IgD-negative memory B cell (primary cell): ENCODE measurements at regions not wholly inside any gene's neighbourhood (a gene's known extent, or its start where the extent isn't known, plus 50 kb on each side); places are given as distances from the start of the nearest gene placed in this dataset.
A peak's percentile ranks its signal among the peaks of the same experiment; 100 is the strongest.

Source experiments
- H3K27ac Mint-ChIP-seq, 3 donors: one replicate each; pipeline ENCODE4 v1.8.0; 2020 to 2022; ENCODE audit warnings: mild to moderate bottlenecking in 3 of 3, mixed read lengths in 3 of 3, moderate library complexity in 1 of 3
- H3K27me3 Mint-ChIP-seq: one replicate; pipeline ENCODE4 v1.8.0; 2021; ENCODE audit warnings: mixed read lengths
- H3K36me3 Mint-ChIP-seq: one replicate; pipeline ENCODE4 v1.8.0; 2020; ENCODE audit warnings: mild to moderate bottlenecking, mixed read lengths
- H3K4me1 Mint-ChIP-seq, 3 donors: one replicate each; pipeline ENCODE4 v1.8.0; 2020 to 2022; ENCODE audit warnings: mixed read lengths in 3 of 3, mild to moderate bottlenecking in 1 of 3
- H3K4me3 Mint-ChIP-seq, 4 donors: one replicate each; pipeline ENCODE4 v1.8.0; 2020 to 2022; ENCODE audit warnings: mild to moderate bottlenecking in 4 of 4, mixed read lengths in 4 of 4, moderate library complexity in 3 of 4
- H3K9me3 Mint-ChIP-seq, 3 donors: one replicate each; pipeline ENCODE4 v1.8.0; 2020 to 2021; ENCODE audit warnings: mixed read lengths in 3 of 3, mild to moderate bottlenecking in 1 of 3

DNA sequence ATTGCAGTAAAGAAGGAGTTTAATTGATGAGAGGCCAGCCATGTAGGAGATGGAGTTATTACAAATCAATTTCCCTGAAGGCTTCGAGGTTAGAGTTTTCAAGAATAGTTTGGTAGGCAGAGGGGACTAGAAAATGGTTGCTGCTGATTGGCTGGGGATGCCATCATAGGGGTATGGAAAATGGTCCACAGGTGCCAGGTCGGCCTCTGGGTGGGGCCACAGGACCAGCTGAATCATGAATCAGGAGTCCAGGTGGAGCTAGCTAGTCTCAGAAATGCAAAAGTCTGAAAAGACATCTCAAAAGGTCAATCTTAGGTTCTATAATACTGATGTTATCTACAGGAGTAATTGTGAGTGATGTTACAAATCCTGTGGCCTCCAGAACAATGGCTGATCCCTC lies 714.0 kb upstream of the GHITM start:
- no peaks in the 10 kb centered on the region for H3K27me3 Mint-ChIP-seq
- H3K4me1 Mint-ChIP-seq = no peaks in the 10 kb centered on the region
- H3K36me3 Mint-ChIP-seq = no peaks in the 10 kb centered on the region
- no peak overlapping the region for H3K4me3 Mint-ChIP-seq
- H3K9me3 Mint-ChIP-seq = peaks cover 0 to 4% (median 0%) of the 10 kb centered on the region in 3 donors
- H3K27ac Mint-ChIP-seq = no peak overlapping the region

DNA sequence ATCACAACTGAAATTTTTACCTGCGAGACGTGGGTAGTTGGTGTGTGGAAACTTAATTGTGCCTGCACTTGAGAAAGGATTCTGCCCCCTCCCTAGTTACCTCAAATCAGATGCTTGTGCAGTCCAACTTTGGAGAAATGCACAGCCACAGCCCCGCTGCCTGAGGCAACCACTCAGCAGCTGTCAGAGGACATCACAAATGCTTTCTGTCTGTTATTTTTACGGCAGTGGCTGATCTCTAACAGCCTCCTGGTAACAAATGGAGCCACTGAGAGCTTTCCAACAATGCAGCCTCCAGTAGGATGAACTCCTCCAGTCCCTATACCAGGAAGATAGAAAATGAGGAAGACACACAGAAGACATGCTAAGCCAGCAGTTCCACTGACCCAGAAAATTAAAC lies 712.2 kb upstream of the GHITM start:
- H3K4me3 Mint-ChIP-seq = no peak overlapping the region
- H3K27me3 Mint-ChIP-seq = no peaks in the 10 kb centered on the region
- H3K9me3 Mint-ChIP-seq = peaks cover 0 to 5% (median 0%) of the 10 kb centered on the region in 3 donors
- H3K36me3 Mint-ChIP-seq = no peaks in the 10 kb centered on the region
- H3K27ac Mint-ChIP-seq = no peak overlapping the region
- H3K4me1 Mint-ChIP-seq = no peaks in the 10 kb centered on the region

DNA sequence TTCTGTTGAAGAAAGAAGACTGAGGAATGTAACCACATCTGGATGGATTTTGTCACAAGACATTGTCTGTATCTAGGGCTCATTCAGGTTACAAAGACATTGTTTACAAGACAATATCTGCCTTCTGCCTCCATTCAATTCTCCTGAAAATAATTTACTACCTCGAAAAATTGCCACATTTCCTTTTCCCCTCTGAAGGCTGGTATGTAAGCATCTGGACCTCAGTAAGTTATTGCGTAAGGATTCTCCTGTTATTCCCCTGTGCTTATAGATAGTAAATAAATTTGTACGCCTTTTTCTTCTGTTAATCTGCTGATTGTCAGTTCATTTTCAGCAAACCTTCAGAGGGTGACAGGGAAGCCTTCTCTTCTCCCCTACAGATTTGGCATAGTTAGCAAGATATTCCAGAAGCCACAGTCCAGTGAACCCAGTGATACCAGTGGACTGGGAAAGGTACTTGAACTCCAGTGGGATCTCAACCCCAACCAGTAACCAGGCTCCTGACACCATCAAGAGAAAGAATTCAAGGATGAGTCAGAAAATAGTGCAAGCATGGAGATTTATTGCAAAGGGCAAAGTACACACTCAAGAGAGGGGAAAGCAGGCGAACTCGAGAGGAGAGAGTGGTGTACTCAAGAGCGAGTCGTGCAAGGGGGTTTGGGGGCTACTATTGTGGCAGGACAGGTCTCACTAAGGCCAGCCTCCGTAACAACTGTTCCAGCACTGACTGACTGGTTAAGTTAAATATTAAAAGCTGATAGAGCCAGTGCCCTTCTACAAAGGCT lies 706.9 kb upstream of the GHITM start:
- Mint-ChIP-seq H3K27me3 (no peaks in the 10 kb centered on the region), H3K4me1 (no peaks in the 10 kb centered on the region), H3K36me3 (no peaks in the 10 kb centered on the region), H3K27ac (no peak overlapping the region), H3K9me3 (peaks cover 0 to 4% (median 0%) of the 10 kb centered on the region in 3 donors), H3K4me3 (no peak overlapping the region)

DNA sequence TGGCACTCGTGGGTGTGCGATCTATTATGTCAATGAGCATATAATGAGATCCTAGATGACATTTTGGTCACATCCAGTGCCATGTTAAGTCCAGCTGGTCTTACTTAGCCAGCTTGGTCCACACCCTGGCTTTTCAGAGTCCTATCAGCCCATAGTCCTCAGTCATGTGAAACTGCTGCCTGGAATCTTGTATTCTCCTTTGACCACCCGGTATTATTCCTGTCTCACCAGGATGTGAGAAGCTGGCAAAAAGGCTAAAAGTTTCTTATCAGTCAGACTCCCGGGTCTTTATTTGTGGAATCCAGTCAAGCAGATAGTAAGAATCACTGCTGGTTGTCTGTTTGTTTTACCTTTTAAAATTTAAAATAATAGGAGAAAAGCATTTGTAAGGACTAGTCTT lies 705.6 kb upstream of the GHITM start:
- Mint-ChIP-seq H3K27me3 (no peaks in the 10 kb centered on the region), H3K27ac (peak overlapping the region in 1 of 3 donors; percentile 20), H3K4me1 (no peaks in the 10 kb centered on the region), H3K4me3 (no peak overlapping the region), H3K36me3 (no peaks in the 10 kb centered on the region), H3K9me3 (peaks cover 0 to 4% (median 0%) of the 10 kb centered on the region in 3 donors)

DNA sequence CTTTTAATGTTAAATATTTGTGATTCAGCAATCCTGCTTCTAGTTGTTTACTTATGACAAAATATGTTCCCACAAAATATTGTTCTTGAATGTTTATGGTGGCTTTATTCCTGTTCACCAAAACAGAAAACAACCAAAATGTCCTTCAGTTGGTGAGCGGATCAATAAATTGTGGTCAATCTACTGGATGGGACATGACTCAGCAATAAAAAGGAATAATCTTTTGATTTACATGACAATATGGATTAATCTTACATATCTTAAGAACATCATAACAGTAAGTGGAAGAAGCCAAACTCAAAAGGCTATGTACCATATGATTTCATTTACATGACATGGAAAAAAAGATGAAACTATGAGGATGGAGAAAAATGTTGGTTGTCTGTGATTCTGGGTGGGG lies 691.3 kb upstream of the GHITM start:
- H3K9me3 Mint-ChIP-seq = peaks cover 4 to 13% (median 4%) of the 10 kb centered on the region in 3 donors
- no peaks in the 10 kb centered on the region for H3K36me3 Mint-ChIP-seq
- no peak overlapping the region for H3K27ac Mint-ChIP-seq
- H3K4me1 Mint-ChIP-seq = no peaks in the 10 kb centered on the region
- no peak overlapping the region for H3K4me3 Mint-ChIP-seq
- H3K27me3 Mint-ChIP-seq = no peaks in the 10 kb centered on the region

DNA sequence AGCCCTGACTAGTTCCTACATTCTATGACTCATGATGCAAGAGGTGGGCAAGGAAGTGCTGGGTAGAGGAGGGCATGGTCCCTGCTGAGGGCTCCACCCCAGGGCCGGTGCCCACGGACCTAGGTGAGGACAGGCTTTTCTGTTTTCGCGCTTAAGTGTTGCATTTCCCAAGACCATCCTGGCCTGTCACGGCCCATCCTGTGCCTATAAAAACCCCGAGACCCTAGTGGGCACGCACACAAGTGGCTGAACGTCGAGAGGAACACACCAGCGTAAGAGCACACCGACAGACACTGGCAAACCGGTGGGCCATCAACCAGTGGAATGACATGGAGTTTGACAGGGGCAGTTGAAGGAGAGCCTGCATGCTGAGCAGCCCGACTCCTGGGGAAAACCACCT lies 680.7 kb upstream of the GHITM start:
- H3K9me3 Mint-ChIP-seq = peaks cover 0 to 14% (median 8%) of the 10 kb centered on the region in 3 donors
- H3K27me3 Mint-ChIP-seq = no peaks in the 10 kb centered on the region
- H3K4me3 Mint-ChIP-seq = no peak overlapping the region
- H3K27ac Mint-ChIP-seq = no peak overlapping the region
- H3K36me3 Mint-ChIP-seq = no peaks in the 10 kb centered on the region
- H3K4me1 Mint-ChIP-seq = peaks cover 0 to 2% (median 0%) of the 10 kb centered on the region in 3 donors

DNA sequence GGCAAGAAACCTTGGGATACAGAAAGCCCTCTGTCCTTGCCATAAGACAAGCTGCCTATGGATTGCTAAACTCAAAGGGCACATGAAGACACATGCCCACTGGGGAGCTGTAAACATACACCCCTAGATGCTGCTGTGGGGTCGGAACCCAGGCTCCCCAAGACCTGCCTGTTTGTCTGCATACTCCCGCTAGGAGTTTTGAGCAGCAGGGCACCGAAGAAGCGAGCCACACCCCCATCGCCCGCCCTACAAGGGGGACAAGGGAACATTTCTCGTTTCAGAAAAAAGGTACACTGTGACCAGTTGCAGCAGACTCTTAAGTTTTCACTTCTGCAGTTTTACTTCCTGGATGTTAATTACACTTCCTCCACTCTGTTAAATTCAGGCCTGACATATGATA lies 680.2 kb upstream of the GHITM start:
- peaks cover 0 to 14% (median 8%) of the 10 kb centered on the region in 3 donors for H3K9me3 Mint-ChIP-seq
- no peaks in the 10 kb centered on the region for H3K27me3 Mint-ChIP-seq
- no peak overlapping the region for H3K4me3 Mint-ChIP-seq
- H3K27ac Mint-ChIP-seq = no peak overlapping the region
- H3K36me3 Mint-ChIP-seq = no peaks in the 10 kb centered on the region
- H3K4me1 Mint-ChIP-seq = peaks cover 0 to 2% (median 0%) of the 10 kb centered on the region in 3 donors

DNA sequence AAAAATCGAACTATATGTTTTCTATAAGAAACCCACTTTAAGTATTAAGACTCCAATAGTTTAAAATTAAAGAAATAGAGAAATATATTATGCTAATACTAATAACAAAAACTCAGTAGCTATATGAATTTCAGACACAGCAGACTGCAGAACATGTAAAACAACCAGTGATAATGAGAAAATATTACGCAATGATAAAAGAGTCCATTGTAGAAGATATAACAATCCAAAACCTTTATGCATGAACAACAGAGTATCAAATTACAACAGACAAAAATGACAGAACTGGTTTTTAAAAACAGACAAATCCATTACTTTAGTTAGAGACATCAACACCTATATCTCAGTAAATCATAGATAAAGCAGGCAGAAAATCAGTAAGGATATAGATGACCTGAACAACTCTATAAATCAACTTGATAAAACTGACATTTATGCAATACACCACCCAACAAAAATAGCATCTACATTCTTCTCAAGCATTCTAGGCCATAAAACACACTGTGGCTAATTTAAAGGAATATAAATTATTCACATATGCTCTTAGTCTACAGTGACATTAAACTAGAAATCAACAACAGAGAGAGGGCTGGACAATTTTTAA lies 669.5 kb upstream of the GHITM start:
- H3K27me3 Mint-ChIP-seq = no peaks in the 10 kb centered on the region
- H3K4me3 Mint-ChIP-seq = no peak overlapping the region
- no peaks in the 10 kb centered on the region for H3K4me1 Mint-ChIP-seq
- no peak overlapping the region for H3K27ac Mint-ChIP-seq
- no peaks in the 10 kb centered on the region for H3K36me3 Mint-ChIP-seq
- H3K9me3 Mint-ChIP-seq = peaks cover 2 to 11% (median 4%) of the 10 kb centered on the region in 3 donors

DNA sequence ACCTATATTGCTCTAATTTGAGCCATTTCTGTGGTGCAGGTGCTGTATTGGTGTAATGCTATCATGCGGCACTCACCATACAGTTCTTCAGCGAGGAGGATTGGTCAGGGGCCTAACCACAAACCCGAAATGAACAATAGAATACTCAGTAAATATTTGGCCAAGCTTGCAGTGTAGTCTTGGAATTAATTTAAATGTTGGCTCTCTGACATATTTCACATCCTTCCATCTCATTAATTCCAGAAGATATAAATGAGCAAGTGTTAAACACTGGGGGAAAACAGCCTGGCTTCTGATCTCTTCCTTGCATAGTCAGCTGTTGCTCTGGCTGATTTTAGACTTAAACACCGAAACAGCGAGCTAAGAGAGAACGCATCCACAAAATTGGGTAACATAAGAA lies 663.1 kb upstream of the GHITM start:
- Mint-ChIP-seq H3K9me3 (peaks cover 7 to 9% (median 8%) of the 10 kb centered on the region in 3 donors), H3K4me3 (no peak overlapping the region), H3K27ac (no peak overlapping the region)

DNA sequence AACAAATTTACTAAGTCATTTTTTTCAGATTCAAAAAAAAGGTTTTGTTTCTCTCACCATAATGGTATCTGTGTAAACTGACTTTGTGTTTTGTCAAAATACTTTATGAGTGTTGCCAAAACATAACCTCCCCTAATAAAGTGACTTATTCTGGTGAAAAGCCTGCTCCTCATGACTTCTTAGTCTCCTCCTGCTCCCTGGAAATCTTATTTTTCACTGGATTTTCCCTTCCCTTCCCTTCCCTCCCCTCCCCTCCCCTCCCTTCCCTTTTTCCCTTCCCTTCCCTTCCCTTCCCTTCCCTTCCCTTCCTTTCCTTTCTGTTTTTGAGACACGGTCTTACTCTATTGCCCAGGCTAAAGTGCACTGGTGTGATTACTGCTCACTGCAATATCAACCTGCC lies 650.1 kb upstream of the GHITM start:
- no peak overlapping the region for H3K4me3 Mint-ChIP-seq
- no peaks in the 10 kb centered on the region for H3K36me3 Mint-ChIP-seq
- peaks cover 0 to 4% (median 0%) of the 10 kb centered on the region in 3 donors for H3K9me3 Mint-ChIP-seq
- H3K4me1 Mint-ChIP-seq = no peaks in the 10 kb centered on the region
- no peak overlapping the region for H3K27ac Mint-ChIP-seq
- no peaks in the 10 kb centered on the region for H3K27me3 Mint-ChIP-seq

More for the DNA sequence above, 663.1 kb upstream of the GHITM start:
- Mint-ChIP-seq H3K36me3 (no peaks in the 10 kb centered on the region), H3K27me3 (no peaks in the 10 kb centered on the region), H3K4me1 (peaks cover 0 to 2% (median 0%) of the 10 kb centered on the region in 3 donors)

DNA sequence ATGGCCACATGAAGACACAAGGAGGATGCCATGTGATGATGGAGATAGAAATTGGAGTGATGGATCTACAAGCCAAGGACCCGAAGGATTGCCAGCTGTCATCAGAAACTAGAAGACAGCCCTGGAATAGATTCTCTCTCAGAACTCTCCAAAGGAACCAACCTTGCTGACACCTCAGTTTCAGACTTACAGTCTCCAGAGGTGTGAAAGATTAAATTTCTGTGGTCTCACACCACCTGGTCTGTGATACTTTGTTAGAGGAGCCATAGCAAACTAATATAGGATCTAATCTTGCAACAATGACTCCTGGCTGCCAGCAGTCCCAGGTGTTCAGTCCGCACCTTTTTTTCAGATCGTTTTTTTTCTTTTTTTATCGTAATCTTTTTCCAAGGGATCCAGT lies 647.3 kb upstream of the GHITM start:
- no peak overlapping the region for H3K27ac Mint-ChIP-seq
- no peaks in the 10 kb centered on the region for H3K27me3 Mint-ChIP-seq
- no peaks in the 10 kb centered on the region for H3K4me1 Mint-ChIP-seq
- no peak overlapping the region for H3K4me3 Mint-ChIP-seq
- H3K9me3 Mint-ChIP-seq = peaks cover 0 to 4% (median 0%) of the 10 kb centered on the region in 3 donors
- H3K36me3 Mint-ChIP-seq = no peaks in the 10 kb centered on the region

DNA sequence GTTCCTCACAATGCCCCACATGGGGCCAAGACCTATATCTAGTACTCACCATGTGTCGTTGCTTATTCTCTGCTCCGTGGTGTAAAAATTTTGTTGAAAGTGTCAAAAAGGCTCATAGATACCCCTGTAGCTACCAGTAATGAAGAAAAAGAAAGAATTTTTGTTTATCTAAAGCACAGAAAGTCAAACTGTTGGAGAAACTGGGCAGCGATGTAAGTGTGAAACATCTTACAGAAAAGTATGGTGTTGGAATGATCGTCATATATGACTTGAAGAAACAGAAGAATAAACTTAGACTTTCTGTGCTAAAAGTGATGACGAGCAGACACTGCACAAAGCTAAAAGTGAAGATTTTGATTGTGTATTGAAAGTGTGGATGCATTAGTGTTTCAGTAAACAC lies 626.6 kb upstream of the GHITM start:
- Mint-ChIP-seq H3K36me3 (peaks cover 1% of the 10 kb centered on the region), H3K9me3 (peaks cover 4 to 15% (median 12%) of the 10 kb centered on the region in 3 donors), H3K27ac (no peak overlapping the region), H3K4me1 (no peaks in the 10 kb centered on the region), H3K27me3 (no peaks in the 10 kb centered on the region), H3K4me3 (no peak overlapping the region)

DNA sequence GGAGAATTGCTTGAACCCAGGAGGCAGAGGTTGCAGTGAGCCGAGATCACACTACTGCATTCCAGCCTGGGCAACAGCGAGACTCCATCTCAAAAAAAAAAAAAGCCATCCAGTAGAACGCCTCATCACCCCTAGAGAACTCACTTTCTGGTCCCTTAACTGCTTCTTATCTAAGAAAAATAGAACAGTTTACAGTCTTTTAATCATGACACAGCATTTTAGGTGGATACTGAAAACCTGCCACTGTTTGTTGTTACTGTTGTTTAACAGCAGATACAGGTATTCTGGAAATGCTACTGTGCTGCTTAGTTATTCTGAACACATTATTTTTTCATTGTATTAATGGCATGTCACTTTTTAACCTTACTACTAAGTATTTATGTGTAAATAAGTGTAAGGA lies 624.3 kb upstream of the GHITM start:
- Mint-ChIP-seq H3K36me3 (peaks cover 3% of the 10 kb centered on the region), H3K9me3 (peaks cover 8 to 16% (median 15%) of the 10 kb centered on the region in 3 donors), H3K27me3 (no peaks in the 10 kb centered on the region), H3K4me1 (no peaks in the 10 kb centered on the region), H3K4me3 (no peak overlapping the region), H3K27ac (no peak overlapping the region)

DNA sequence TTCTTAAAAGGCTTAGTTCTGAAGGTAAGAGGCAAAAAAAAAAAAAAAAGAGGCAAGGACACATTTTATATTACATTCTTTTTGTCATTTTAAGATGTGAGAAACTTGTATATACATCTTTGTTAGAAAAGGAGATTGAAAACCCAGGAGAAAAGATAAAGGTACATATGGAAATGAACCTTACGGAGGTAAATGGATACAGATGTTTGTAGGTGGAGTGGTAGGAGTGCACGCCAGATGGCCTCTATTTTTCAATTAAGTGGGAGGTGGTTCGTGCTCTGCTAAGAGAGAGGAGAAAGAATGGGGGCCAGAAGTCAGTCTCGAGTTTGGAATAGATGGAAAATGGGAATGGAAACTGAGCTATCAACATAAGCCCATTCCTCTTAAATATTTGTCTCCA lies 622.5 kb upstream of the GHITM start:
- H3K27ac Mint-ChIP-seq = no peak overlapping the region
- H3K4me1 Mint-ChIP-seq = no peaks in the 10 kb centered on the region
- no peaks in the 10 kb centered on the region for H3K27me3 Mint-ChIP-seq
- H3K36me3 Mint-ChIP-seq = peaks cover 1% of the 10 kb centered on the region
- no peak overlapping the region for H3K4me3 Mint-ChIP-seq
- peaks cover 8 to 16% (median 16%) of the 10 kb centered on the region in 3 donors for H3K9me3 Mint-ChIP-seq

DNA sequence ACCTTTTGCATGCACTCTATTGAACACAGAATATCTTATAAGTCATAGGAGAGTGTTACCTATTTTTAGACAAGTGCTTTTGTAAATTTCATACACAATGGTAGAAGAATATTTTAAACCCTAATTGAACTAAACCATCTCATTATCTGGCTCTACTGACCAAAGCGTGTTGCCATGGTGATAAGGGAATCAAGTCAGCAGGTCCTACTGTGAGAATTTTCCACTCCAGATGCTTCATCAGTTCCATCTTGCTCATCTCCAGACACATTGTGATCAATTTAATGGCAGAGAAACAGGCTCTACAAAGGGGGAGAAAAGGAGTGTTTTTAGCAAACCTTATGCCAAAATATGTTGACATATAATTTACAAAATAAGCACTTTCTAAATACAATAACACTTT lies 621.9 kb upstream of the GHITM start:
- peaks cover 1% of the 10 kb centered on the region for H3K36me3 Mint-ChIP-seq
- peaks cover 8 to 16% (median 16%) of the 10 kb centered on the region in 3 donors for H3K9me3 Mint-ChIP-seq
- no peaks in the 10 kb centered on the region for H3K27me3 Mint-ChIP-seq
- H3K27ac Mint-ChIP-seq = no peak overlapping the region
- H3K4me1 Mint-ChIP-seq = no peaks in the 10 kb centered on the region
- no peak overlapping the region for H3K4me3 Mint-ChIP-seq

DNA sequence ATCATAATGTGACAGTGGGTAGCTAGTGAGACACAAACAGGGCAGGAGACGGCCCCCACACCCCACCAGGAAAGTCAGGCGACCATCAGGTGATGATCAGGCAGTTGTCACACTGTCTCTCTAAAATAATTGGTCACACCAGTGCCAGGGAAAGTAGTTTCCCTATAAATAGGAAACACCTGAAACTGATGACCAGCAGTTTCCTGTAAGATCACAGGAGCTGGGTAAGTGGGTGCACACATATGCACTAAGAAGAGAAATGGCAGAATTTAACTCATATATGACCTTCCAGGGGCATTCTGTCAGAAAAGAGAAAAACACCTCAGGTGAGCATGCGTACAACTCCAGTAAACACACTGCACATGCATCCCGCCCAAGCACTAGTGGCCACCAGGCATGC lies 620.5 kb upstream of the GHITM start:
- peaks cover 3 to 12% (median 10%) of the 10 kb centered on the region in 3 donors for H3K9me3 Mint-ChIP-seq

More for the DNA sequence above, 620.5 kb upstream of the GHITM start:
- Mint-ChIP-seq H3K36me3 (peaks cover 1% of the 10 kb centered on the region), H3K27ac (no peak overlapping the region), H3K4me3 (no peak overlapping the region), H3K27me3 (no peaks in the 10 kb centered on the region), H3K4me1 (no peaks in the 10 kb centered on the region)
